ENCODE measurements at regions not wholly inside any gene's neighbourhood (a gene's known extent, or its start where the extent isn't known, plus 50 kb on each side); places are given as distances from the start of the nearest gene placed in this dataset.
"Not testable (repeated sequence)": the region's sequence is repeated elsewhere in the genome, so short reads cannot be mapped to it uniquely, and the experiment has no call there.

DNA sequence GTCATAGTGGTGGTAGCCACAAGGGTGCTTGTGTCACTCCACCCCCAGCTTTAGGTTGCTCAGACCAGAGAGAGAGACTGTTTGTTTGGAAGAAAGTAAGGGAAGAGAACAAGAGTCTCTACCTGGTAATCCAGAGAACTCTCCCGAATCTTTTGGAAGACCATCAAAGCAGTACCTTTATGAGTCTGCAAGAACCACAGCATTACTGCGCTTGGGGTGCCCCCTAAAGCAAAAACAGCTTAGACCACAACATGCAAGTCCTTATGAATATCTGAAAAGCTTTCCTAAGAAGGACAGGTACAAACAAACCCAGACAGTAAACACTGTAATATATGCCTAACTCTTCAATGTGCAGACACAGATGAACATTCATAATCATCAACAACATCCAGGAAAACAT lies 1398.6 kb upstream of the C9orf72 start:
- no peak for DNase-seq
- TF ChIP-seq, protein P1, sequence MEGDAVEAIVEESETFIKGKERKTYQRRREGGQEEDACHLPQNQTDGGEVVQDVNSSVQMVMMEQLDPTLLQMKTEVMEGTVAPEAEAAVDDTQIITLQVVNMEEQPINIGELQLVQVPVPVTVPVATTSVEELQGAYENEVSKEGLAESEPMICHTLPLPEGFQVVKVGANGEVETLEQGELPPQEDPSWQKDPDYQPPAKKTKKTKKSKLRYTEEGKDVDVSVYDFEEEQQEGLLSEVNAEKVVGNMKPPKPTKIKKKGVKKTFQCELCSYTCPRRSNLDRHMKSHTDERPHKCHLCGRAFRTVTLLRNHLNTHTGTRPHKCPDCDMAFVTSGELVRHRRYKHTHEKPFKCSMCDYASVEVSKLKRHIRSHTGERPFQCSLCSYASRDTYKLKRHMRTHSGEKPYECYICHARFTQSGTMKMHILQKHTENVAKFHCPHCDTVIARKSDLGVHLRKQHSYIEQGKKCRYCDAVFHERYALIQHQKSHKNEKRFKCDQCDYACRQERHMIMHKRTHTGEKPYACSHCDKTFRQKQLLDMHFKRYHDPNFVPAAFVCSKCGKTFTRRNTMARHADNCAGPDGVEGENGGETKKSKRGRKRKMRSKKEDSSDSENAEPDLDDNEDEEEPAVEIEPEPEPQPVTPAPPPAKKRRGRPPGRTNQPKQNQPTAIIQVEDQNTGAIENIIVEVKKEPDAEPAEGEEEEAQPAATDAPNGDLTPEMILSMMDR (IDR thresholded peaks at IDR 0.05) = no peak
- no peak overlapping the region for H3K27ac ChIP-seq
- no peaks in the 10 kb centered on the region for H3K36me3 ChIP-seq
- intact Hi-C loops (cut with DNase I) = no loop called here
- H3K4me3 ChIP-seq = no peak overlapping the region
- H3K4me1 ChIP-seq = no peaks in the 10 kb centered on the region
- no peaks in the 10 kb centered on the region for H3K27me3 ChIP-seq
- no peak for ATAC-seq
- H3K9me3 ChIP-seq = no peaks in the 10 kb centered on the region

DNA sequence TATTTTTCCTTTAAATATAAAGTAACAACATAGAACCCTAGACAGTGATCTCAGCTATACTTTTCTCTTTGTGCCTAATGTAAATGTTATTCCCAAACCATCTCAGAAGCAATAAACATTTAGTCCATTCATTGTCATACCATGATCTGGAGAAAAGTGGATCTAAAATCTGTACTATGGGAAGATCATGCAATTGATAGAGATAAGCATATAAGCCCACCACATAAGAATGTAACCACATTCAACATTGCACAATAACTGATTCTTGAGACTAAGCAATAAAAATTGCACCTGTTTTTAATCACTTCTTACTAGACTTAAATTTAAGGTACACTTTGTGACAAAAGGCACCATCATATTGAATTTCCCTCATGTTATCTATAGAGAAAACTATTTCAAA lies 1403.0 kb upstream of the C9orf72 start:
- DNase-seq (no peak), ATAC-seq (no peak)
- H3K4me1 ChIP-seq = no peaks in the 10 kb centered on the region
- H3K27me3 ChIP-seq = no peaks in the 10 kb centered on the region
- intact Hi-C loops (cut with DNase I) = no loop called here
- TF ChIP-seq, protein P1 (IDR thresholded peaks at IDR 0.05) = no peak
- no peak overlapping the region for H3K4me3 ChIP-seq
- no peaks in the 10 kb centered on the region for H3K9me3 ChIP-seq
- no peak overlapping the region for H3K27ac ChIP-seq
- no peaks in the 10 kb centered on the region for H3K36me3 ChIP-seq

DNA sequence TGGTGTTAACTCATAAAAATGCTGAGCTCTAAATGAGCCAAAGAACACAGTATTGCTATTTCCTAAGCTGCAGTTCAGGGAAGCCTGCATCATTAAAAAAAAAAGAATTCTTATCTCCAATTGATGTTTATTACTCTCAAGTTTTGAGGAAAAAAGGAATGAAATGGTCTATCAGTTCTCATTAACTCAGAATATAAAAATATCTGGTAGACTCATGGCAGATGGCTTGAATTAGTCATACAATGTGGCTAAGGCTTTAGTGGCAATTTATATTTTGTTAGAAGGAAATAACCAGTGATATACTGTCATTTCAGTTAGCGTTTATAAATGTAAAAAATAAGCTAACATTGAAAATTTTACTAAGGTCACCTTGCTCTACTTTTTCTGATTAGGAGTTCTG lies 1403.4 kb upstream of the C9orf72 start:
- TF ChIP-seq, protein P1 (IDR thresholded peaks at IDR 0.05) = no peak
- no peaks in the 10 kb centered on the region for H3K36me3 ChIP-seq
- ATAC-seq (no peak), DNase-seq (no peak)
- intact Hi-C loops (cut with DNase I) = no loop called here
- no peak overlapping the region for H3K4me3 ChIP-seq
- H3K4me1 ChIP-seq = no peaks in the 10 kb centered on the region
- no peak overlapping the region for H3K27ac ChIP-seq
- no peaks in the 10 kb centered on the region for H3K27me3 ChIP-seq
- H3K9me3 ChIP-seq = no peaks in the 10 kb centered on the region

DNA sequence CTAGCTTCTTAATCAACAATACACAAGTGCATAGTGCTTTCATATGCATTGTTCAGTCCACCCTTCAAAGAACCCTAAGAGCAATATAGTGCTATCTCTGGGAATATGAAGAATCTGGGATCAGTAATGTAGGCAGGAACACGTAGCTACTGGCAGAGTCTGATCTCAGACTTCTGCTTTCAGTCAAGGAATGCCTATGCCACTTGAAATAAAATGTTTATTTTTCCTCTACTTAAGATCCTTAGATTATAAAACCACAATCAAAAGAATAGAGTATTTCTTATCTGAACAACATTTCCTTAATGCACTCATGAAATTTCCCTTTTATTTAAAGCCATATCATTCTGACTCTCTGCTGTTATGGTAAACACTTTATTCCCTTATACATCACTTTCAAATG lies 1407.8 kb upstream of the C9orf72 start:
- intact Hi-C loops (cut with DNase I) = no loop called here
- no peaks in the 10 kb centered on the region for H3K9me3 ChIP-seq
- ATAC-seq (peak; percentile 63), DNase-seq (no peak)
- H3K27me3 ChIP-seq = no peaks in the 10 kb centered on the region
- TF ChIP-seq, protein P1 (IDR thresholded peaks at IDR 0.05) = no peak
- H3K4me3 ChIP-seq = no peak overlapping the region
- no peak overlapping the region for H3K27ac ChIP-seq
- no peaks in the 10 kb centered on the region for H3K36me3 ChIP-seq
- H3K4me1 ChIP-seq = no peaks in the 10 kb centered on the region

DNA sequence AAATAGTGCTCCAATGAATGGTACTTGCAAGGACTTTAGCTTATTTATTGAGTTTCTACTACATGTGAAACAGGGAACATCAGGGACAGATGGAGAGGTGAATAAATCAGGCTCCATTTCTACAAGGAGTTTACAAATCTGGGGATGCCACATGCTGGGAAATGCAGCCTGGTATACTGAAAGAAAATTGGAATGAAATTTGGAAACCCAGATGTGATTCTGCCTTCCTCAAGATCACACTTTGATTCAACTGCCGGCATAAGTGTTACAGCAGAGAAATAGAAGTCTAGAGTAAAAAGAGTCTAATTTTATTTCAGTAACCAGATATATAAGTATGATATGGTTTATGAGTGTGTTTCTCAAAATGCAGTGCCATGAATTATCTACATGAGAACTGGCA lies 1408.4 kb upstream of the C9orf72 start:
- Histone ChIP-seq H3K9me3 (no peaks in the 10 kb centered on the region), H3K4me3 (no peak overlapping the region), H3K4me1 (no peaks in the 10 kb centered on the region), H3K36me3 (no peaks in the 10 kb centered on the region), H3K27ac (no peak overlapping the region), H3K27me3 (no peaks in the 10 kb centered on the region)
- intact Hi-C loops (cut with DNase I) = no loop called here
- TF ChIP-seq, protein P1 (IDR thresholded peaks at IDR 0.05) = no peak
- ATAC-seq (no peak), DNase-seq (no peak)

DNA sequence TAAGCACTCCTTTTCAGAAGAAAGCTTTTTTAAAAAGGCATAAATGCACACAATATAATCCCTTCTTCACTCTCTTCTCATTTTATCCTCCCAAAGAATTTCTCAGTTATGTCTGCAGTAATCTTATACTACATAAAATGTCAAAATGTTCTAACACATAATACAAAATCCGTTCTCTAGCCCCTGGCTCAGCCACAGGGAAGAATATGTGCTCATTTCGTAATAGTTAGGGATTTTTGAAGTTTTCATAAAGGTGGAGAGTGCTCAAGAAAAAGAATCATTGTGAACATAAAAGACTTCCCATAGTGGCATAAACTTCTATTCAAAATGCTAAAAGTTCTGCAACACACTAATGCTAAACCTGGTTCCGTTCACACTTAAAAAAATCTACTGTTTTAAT lies 1410.7 kb upstream of the C9orf72 start:
- Histone ChIP-seq H3K27me3 (no peaks in the 10 kb centered on the region), H3K9me3 (no peaks in the 10 kb centered on the region), H3K27ac (no peak overlapping the region), H3K4me1 (no peaks in the 10 kb centered on the region), H3K36me3 (no peaks in the 10 kb centered on the region), H3K4me3 (no peak overlapping the region)
- ATAC-seq (no peak), DNase-seq (no peak)
- intact Hi-C loops (cut with DNase I) = no loop called here
- TF ChIP-seq, protein P1 (IDR thresholded peaks at IDR 0.05) = no peak

DNA sequence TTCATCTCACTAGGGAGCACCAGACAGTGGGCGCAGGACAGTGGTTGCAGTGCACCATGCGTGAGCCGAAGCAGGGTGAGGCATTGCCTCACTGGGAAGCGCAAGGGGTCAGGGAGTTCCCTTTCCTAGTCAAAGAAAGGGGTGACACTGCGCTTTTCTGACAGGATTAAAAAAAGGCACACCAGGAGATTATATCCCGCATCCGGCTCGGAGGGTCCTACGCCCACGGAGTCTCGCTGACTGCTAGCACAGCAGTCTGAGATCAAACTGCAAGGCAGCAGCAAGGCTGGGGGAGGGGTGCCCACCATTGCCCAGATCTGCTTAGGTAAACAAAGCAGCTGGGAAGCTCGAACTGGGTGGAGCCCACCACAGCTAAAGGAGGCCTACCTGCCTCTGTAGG lies 1416.7 kb upstream of the C9orf72 start:
- H3K27ac ChIP-seq; H3K4me3 ChIP-seq; H3K9me3 ChIP-seq; H3K4me1 ChIP-seq; H3K27me3 ChIP-seq; H3K36me3 ChIP-seq; ATAC-seq; DNase-seq; intact Hi-C loops (cut with DNase I): not testable (repeated sequence)
